ENCODE measurements at regions not wholly inside any gene's neighbourhood (a gene's known extent, or its start where the extent isn't known, plus 50 kb on each side); places are given as distances from the start of the nearest gene placed in this dataset.

GRCh38 chr20:16115911-16116552 lies 457.2 kb downstream of the KIF16B start:
- no peak for DNase-seq (ENCODE audit: low spot score)

DNA sequence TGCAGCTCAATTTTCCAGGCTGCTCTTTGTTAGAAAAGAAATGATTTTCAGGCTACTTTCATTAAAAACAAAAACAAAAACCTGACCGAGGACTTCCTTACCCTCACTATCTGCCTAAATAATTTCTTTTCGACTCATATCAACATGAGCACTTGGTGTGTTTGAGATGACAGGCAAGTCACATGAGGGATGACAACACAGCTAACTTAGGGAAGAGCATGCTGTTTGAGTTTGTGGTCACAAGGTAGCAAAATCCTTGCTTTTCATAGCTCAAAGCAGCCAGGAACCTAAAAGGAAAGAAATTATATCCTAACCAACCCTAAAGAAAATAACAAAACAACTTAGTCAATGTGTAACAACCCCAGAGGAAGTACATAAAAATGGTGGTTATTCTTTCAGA lies 459.5 kb downstream of the KIF16B start:
- no peak for DNase-seq (ENCODE audit: low spot score)

DNA sequence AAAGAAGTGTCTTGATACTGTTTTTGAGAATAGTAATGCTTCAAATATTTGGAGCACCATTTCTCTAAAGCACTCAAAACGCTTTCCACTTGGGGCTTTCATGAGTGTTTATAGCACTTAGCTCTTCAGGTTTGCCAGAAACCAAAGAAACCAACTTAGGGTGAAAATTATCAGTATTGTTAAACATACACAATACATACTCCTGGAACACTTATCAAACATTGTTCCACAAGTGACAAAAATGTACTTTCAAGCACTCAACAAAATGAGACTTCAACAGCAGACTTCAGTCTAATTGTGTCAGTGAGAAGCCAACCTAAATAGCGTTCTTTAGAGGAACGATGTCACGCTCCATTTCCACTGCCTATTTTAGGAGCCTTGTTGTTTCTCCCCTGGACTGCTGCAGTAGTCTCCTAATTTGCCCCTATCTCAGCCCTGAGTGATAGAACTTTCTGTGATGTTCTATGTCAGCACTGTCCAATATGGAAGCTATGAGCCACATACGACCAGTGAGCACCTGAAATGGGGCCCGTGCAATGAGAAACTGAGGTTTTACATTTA lies 461.3 kb downstream of the KIF16B start:
- no peak for DNase-seq (ENCODE audit: low spot score)

DNA sequence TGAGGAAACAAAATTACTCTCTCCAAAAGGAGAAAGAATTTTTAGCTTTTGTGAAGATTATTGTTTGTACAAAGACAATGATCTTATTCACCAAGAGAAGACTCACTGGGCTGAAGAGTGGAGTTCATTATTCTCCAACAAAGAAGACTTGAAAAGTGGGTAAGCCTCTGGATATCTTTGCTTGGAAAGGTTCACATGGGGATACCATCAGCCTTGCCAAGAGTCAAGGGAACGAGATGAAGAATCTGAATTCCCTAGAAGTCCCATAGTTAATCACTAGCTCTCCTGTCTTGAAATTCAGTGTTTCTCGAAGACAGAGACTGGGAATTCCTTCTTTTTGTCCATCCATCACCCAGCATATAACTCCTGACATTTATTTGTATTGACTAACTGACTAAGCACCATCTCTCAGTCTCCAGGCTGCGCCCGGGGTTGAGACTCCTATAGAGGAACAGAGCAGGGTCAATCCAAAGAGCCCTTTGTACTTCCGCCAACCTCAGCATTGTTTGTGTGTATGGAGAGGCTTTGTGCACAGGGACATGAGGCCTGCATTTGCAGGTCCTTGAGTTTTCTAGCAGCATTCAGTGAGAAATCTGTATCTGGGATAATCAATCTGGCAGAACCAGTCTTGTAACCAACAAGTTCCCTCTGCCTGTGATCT lies 461.9 kb downstream of the KIF16B start:
- no peak for DNase-seq (ENCODE audit: low spot score)

DNA sequence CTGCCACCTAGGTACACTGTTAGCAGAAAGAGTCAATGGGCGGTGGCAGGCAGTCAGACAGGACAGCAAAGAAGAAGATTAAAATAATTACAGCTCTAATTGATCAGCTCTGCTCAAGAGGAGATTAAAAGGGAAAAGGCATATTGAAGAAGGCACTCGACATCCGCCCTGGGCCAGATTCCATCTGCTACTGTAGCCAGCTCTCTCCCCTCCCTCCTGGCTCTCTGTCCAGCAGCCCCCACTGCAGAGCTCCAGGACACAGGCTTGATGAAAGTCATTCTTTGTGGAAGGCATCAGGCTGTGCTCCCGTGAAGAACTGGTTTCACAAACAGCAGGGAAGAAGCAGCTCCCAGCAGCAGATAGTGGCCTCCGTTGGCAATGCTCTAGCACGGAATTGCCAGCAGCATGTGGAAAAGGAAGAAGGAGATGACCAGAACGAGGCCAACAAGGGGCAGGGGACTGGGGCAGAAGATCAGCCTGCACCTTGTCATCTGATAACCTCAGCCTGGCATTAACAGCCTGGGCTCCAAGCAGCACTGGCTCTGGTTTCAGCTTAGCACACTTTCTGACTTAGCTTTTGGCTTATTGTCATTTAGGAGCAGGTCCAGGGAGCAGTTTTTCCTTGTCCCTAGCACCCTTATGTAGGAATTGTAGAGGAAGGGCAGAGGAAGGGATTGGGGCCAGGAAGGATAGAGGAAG lies 465.9 kb downstream of the KIF16B start:
- DNase-seq (ENCODE audit: low spot score), result no peak

- no peak for DNase-seq (ENCODE audit: low spot score)
These were observed 466.9 kb downstream of the KIF16B start for GRCh38 chr20:16106191-16106849.

DNA sequence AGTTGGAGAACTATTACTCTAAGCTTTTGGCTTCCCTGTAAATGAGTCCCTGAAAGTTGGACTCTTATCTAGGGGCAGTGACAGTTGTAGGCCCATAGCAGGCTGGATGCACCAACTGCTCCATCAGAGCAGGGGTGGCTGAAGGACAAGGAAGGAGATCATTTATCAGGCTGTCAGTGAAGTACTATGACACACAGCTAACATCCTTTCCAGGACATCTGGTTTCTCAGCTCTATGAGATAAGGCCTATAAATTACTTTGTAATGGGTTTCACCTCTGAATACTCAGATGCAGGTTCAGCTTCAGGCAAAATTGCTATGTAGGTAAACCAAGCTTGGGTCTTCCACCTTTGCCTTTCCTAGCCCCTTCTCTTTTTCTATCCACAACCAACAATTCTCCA lies 468.5 kb downstream of the KIF16B start:
- DNase-seq (ENCODE audit: low spot score), result no peak

Data from HuH-7 (cell line).